ENCODE measurements at regions not wholly inside any gene's neighbourhood (a gene's known extent, or its start where the extent isn't known, plus 50 kb on each side); places are given as distances from the start of the nearest gene placed in this dataset.

- no peak for TF ChIP-seq TAF1 (IDR thresholded peaks at IDR 0.05; ENCODE audit: borderline replicate concordance, insufficient read depth, low read length)
- TF ChIP-seq REST (IDR thresholded peaks at IDR 0.05; ENCODE audit: insufficient read depth in 1 of 2, low read depth in 2 of 2, low read length in 2 of 2): no peak
Measured at GRCh38 chr9:14467675-14468374, 153.9 kb upstream of the NFIB start.
